ENCODE measurements at regions not wholly inside any gene's neighbourhood (a gene's known extent, or its start where the extent isn't known, plus 50 kb on each side); places are given as distances from the start of the nearest gene placed in this dataset.

DNA sequence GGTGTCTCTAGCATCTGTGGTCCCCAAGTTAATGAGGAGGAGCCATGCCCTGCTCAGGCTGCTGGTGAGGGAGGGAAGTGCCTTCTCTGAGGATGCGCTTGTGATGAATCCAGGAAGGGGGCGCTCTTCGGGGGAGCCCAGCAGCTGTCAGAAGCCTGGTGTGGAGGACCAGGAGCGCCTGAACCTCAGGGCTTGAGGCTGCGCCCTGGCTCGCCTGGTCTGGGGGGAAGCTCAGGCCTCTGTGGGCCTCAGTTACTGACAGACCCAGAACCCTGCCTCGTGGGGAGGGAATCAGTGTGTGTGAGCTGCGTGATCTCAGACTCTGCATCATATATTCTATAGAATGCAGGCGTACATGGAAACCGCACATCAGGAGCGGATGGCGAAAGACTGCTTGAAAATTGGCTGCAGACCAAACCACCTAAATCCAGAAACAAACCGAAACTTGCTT is 126.1 kb downstream of the SEC14L1 start:
- DNase-seq (no peak), ATAC-seq (ENCODE audit: low read depth) (no peak)
- Mint-ChIP-seq H3K4me3 (no peak overlapping the region), H3K9me3 (no peaks in the 10 kb centered on the region), H3K36me3 (no peaks in the 10 kb centered on the region), H3K27me3 (peaks cover 10% of the 10 kb centered on the region), H3K27ac (no peak overlapping the region), H3K4me1 (no peaks in the 10 kb centered on the region)
- POLR2A ChIA-PET: no interaction called here

DNA sequence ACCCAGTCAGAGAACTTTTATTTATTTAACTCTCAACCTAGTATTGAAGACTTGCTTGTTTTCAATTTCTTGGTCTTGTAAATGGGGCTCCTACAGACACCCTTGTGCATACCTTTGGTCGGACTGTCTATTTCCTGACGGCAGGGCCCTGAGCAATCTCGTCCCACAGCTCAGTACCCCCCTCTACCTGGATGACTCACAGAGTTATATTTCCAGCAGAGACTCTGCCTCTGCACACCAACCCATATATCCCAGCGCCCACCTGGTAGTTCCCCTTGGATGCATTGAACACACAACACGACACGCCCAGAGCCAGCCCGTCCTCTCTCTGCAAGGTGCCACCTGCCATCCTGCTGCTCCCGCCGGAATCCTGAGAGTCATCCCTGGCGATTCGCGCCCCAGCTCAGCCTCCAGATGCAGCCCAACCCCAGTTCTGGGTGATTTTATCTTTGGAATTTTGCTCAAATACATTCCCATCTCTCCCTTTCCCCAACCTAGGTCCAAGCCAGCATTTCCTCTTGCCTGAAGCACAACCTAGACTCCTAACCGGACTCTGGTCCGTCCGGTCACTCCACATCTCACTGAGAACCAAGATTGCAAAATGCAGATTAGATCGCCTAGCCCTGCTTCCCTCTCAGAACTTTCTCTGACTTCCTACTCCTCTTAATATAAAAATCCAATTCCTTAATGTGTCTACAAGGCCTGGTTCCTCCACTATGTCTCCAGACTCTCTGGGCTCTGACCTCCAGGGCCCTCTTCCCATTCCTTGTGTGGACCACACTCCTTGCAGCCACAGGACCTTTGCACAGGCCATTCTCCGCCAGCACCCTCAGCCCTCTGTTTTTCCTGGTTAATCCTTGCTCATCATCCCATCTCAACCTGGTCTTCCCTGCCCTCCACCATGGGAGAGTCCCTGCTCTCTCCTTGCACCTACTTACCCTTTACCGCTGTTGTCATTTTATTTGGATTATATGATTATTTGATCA is 129.2 kb downstream of the SEC14L1 start:
- POLR2A ChIA-PET: no interaction called here
- DNase-seq (no peak), ATAC-seq (ENCODE audit: low read depth) (no peak)
- Mint-ChIP-seq H3K4me3 (no peak overlapping the region), H3K4me1 (no peaks in the 10 kb centered on the region), H3K36me3 (no peaks in the 10 kb centered on the region), H3K9me3 (peaks cover 1% of the 10 kb centered on the region), H3K27me3 (peaks cover 19% of the 10 kb centered on the region), H3K27ac (no peak overlapping the region)

DNA sequence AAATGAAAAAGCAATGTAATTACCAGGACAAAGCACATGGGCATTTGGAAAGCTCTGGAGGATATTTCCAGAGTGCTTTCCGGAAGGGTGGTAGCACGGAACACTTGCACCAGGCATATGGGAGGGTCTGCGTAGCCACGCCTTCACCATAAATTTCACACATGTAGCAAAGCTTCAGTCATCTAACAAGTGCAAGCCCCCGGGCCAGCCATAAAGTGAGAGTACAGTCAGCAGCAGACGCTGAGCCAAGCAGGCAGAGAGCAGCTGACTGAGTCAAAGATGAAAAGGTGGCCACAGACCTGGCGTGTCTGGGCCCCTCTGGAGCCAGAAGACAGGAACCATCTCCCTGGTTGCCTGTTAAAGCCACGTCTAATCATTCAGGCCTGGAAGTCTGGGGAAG is 130.6 kb downstream of the SEC14L1 start:
- H3K4me3 Mint-ChIP-seq: no peak overlapping the region
- H3K36me3 Mint-ChIP-seq: no peaks in the 10 kb centered on the region
- H3K27ac Mint-ChIP-seq: no peak overlapping the region
- H3K27me3 Mint-ChIP-seq: peaks cover 23% of the 10 kb centered on the region
- ATAC-seq (ENCODE audit: low read depth) (no peak), DNase-seq (no peak)
- POLR2A ChIA-PET: no interaction called here
- no peaks in the 10 kb centered on the region for H3K4me1 Mint-ChIP-seq
- H3K9me3 Mint-ChIP-seq: peaks cover 1% of the 10 kb centered on the region

DNA sequence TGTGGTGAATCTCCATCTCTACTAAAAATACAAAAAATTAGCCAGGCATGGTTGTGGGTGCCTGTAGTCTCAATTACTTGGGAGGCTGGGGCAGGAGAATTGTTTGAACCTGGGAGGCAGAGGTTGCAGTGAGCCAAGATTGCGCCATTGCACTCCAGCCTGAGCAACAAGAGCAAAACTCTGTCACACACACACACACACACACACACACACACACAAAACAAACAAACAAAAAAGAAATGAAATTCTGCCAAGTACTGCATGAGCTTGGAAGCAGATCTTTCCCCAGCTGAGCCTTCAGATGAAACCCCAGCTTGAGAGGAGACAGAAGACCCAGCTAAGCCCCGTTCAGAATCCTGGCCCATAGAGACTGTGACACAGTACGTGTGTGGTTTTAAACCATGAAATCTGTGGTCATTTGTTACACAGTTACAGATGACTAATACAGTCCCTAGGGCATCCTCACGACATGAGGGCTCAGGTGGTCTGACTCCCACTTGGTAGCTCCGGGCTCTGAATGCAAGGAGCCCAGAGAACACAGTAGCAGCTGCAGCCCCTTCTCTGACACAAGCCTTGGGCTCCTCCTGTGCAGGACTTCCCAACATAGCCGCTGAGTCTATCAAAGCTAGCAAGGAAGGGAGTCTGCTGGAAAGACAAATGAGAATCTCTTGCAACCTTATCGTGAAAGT is 132.8 kb downstream of the SEC14L1 start:
- Mint-ChIP-seq H3K36me3 (no peaks in the 10 kb centered on the region), H3K4me3 (no peak overlapping the region), H3K27me3 (peaks cover 23% of the 10 kb centered on the region), H3K27ac (no peak overlapping the region), H3K4me1 (no peaks in the 10 kb centered on the region), H3K9me3 (peaks cover 1% of the 10 kb centered on the region)
- POLR2A ChIA-PET: no interaction called here
- DNase-seq (no peak), ATAC-seq (ENCODE audit: low read depth) (no peak)

DNA sequence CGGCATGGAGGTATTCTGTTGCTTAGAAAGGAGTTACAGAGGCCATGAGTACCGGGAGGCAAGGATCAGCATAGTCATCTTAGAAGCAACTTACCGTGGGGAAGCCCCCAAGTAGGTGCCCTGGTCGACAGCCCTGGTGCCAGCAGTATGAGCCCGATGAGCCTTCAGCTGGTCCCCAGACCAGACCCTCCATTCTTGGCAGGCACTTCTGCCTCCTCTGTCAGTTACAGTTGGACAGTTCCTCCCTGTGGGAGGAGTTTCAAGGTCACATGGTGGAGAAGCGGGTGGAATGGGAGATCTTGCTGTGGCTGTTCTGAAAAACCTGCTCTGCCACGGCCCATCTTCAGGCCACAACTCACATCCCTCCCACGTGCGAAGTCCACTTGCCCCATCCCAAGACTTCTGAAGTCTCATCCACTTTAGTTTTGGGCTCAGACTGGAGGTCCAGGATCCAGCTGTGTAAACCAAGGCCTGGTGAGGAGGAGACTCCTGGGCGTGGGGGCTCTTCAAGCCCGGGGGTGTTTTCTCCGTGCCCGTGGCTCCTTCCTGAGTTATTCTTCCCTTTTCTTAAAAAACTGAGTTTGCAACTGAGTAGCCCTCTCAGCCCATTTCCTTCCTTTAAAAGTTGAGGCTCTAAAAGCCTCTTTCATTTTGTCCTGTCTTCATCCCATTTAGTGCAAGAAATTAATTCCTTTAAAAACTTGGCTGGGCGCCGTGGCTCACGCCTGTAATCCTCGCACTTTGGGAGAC is 133.5 kb downstream of the SEC14L1 start:
- H3K4me3 Mint-ChIP-seq: no peak overlapping the region
- H3K9me3 Mint-ChIP-seq: peaks cover 1% of the 10 kb centered on the region
- no peaks in the 10 kb centered on the region for H3K36me3 Mint-ChIP-seq
- H3K27ac Mint-ChIP-seq: no peak overlapping the region
- H3K27me3 Mint-ChIP-seq: peaks cover 23% of the 10 kb centered on the region
- H3K4me1 Mint-ChIP-seq: no peaks in the 10 kb centered on the region
- POLR2A ChIA-PET: no interaction called here
- ATAC-seq (ENCODE audit: low read depth) (no peak), DNase-seq (no peak)

DNA sequence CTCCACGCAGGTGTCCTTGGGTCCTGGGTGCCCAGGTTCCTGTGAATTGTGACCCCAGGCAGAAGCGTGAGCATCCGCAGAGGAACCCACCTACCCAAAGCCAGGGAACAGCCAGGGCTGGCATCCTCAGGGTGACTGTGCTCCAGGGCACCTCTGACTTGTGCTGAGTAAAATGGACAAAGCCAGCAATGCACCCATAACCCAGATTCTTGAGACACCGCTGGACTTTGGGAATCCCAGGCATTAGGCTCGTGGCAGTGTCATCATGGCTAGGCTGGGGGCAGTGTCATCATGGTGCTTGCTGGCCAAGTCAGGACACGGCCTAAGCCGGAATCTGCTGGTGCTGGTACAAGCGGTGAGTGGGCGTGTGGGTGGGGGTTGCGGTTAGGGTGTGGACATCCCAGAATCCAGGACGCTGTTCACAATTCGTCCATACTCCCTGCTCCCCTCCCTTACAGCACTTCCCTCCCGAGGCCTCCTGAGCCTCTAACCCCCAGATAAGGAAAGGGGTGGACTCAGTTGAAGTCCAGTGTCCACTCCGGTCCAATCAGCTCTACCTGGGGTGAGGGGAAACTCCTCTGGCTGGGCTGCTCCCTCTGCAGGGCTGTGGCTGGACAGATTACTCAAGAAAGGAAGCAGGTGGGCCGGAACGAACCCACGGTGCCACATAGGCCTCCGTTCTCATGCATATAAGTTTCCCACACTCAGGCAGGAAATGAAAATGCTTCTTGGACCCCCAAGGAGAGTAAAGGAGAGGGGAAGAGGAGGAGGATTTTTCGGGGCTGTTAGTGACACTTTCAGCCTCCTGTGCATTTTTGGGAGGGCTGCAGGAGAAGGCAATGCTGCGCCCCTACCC is 138.9 kb downstream of the SEC14L1 start:
- POLR2A ChIA-PET: no interaction called here
- Mint-ChIP-seq H3K4me3 (peak overlapping the region; percentile 6), H3K27ac (no peak overlapping the region)

DNA sequence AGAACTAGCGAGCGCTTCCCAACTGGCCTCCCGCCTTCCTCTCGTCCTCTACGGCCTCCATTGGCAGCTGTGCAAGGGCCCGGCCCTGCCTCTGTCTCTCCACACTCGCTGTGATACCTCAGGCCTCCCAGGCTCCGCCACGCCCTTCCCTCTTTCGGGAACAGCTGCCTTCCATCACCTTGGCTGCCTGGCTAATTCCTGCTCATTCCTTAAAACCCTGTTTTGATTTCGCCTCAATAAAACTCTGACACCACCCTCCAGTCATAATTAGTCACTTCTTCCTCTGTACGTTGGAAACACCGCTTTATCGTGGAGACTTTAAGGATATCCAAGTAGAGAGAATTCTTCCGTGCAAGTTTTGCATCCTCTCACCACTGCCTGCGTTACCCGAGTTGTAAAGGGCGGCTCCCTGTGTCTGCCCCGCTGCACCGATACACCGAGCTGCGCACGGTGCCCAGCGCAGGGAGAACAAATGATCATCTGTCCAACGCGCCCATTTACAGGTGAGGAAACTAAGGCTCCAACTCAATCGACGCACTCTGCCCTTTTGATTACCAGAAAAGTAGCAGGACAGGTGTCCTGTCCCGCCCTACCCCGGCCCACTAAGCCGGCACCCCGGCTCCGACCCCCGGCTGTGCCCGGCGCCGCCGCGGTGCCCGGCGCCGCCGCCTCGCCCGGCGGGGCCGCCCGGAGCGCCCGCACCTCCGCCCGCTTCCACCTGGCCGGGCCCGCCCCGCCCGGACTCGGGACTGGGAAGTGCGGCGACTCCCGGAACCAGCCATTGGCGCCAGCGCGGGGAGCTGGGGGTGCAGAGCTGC is 139.7 kb downstream of the SEC14L1 start:
- POLR2A ChIA-PET: no interaction called here
- no peak for DNase-seq
- H3K36me3 Mint-ChIP-seq: no peaks in the 10 kb centered on the region
- H3K27me3 Mint-ChIP-seq: peaks cover 43% of the 10 kb centered on the region
- peak overlapping the region; percentile 70 for H3K4me3 Mint-ChIP-seq
- peaks cover 9% of the 10 kb centered on the region for H3K4me1 Mint-ChIP-seq
- H3K27ac Mint-ChIP-seq: peak overlapping the region; percentile 39
- ATAC-seq (ENCODE audit: low read depth): peak; percentile 13
- H3K9me3 Mint-ChIP-seq: no peaks in the 10 kb centered on the region

More for the DNA sequence above, 138.9 kb downstream of the SEC14L1 start:
- ATAC-seq (ENCODE audit: low read depth) (no peak), DNase-seq (no peak)
- Mint-ChIP-seq H3K4me1 (peaks cover 9% of the 10 kb centered on the region), H3K9me3 (no peaks in the 10 kb centered on the region), H3K36me3 (no peaks in the 10 kb centered on the region), H3K27me3 (peaks cover 45% of the 10 kb centered on the region)

DNA sequence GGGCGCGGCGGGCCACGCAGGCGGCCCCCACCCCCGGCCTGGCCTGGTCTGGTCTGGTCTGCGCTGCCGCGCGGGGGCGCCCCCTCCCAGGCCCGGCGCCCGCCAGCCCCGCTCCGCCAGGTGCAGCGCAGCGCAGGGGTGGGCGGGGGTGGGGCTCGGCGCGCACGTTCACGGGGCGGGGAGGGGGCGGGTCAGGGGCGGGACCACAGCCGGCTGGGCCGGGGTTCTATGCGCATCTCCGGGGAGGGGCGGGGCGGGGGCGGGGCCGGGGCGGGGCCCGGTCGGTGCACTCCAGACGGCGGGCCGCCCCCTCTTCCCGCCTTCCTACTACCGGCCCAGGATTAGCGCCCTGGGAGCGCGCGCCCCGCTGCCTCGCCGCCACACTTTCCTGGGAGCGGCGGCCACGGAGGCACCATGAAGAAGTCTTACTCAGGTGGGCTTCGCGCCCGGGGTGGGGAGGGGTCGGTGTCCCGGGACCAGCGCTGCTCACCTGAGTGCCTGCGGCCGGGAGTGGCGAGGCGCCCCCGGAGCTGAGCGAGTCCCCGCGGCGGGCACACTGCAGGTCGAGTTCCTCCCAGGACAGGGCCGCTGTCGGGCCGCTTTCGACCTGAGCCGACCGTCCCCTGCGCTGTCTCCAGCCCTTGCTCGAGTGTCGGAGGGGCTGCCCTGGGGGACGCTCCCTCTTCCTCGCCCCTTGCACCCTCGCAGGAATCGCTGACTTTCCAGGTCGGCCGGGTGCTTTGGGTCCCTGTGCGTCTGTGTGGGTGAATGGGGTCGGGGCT is 140.5 kb downstream of the SEC14L1 start:
- DNase-seq (peak; percentile 84), ATAC-seq (ENCODE audit: low read depth) (peak; percentile 90)
- H3K27me3 Mint-ChIP-seq: peaks cover 41% of the 10 kb centered on the region
- no peak overlapping the region for H3K27ac Mint-ChIP-seq
- H3K36me3 Mint-ChIP-seq: no peaks in the 10 kb centered on the region
- POLR2A ChIA-PET: no interaction called here
- H3K4me1 Mint-ChIP-seq: peaks cover 9% of the 10 kb centered on the region
- peak overlapping the region; percentile 77 for H3K4me3 Mint-ChIP-seq
- no peaks in the 10 kb centered on the region for H3K9me3 Mint-ChIP-seq

DNA sequence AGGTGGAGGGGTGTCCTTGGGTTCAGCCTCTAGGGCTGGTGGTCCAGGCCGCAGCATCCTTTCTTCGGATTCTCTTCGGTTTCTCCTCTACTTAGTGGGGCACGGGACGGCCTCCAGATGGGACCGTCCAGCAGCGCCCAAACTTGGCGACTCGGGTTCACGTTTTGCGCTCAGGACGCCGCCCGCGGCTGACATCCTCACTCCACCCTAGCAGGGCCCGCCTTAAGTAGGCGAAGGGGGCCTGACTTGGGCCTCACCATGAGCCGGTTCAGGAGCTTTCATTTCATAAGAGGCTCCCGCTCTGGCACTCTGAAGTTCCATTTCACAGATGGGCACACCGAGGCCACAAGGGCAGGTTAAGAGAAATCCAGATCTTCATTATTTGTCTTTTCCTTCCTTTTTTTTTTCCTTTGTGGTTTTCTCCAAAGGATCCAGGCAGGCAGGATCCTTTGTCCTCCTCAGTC is 141.2 kb downstream of the SEC14L1 start:
- POLR2A ChIA-PET: no interaction called here
- H3K4me3 Mint-ChIP-seq: peak overlapping the region; percentile 77
- H3K27me3 Mint-ChIP-seq: peaks cover 39% of the 10 kb centered on the region
- DNase-seq: no peak
- peaks cover 9% of the 10 kb centered on the region for H3K4me1 Mint-ChIP-seq
- H3K36me3 Mint-ChIP-seq: no peaks in the 10 kb centered on the region
- ATAC-seq (ENCODE audit: low read depth): no peak
- no peak overlapping the region for H3K27ac Mint-ChIP-seq
- no peaks in the 10 kb centered on the region for H3K9me3 Mint-ChIP-seq

DNA sequence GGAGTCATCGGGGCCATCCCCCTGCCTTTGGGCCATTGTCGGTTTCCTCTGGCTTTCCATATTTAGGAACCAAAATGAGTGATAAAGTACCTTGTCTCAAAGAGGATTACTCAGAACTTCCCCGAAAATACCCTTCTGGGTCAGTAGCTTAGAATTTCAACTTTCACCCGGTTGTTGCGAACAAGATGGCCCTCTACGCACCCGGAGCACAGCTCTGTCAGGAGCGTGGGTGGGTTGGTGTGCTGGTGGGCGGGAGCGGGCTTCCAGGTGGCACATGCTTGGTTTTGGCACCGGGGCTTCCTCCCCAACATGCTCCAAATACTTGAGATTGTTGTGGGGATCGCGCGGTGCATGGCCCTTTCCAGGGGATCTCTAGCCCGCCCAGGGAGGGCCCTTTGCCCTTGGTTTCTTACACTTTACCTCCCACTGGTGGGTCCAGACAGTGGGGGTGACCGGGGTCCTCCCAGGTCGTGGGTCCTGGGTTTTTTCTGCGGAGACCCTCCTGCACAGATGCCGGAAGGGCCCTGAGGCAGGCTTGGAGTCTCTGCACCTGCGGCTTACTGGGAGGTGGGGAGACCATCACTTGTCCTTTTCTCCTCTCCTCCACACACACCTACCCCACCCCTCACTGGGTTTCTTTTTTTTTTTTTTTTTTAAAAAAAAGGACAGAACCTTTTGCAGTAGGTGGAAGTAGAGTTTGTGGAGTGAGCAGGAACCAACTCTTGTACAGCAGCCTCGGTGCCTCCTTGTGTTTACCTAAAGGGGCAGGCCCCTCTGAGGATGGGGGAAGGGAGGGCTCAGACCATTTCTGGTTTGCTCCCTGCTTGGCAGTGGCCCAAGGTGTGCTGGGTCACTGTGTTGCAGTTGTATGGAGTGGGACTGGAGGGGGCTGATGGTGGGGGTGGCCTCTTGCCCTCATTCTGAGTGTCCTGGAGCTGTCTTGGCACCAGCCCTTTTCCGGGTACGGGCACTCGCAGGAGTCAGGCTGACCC is 142.1 kb downstream of the SEC14L1 start:
- H3K9me3 Mint-ChIP-seq: no peaks in the 10 kb centered on the region
- POLR2A ChIA-PET: no interaction called here
- peaks cover 9% of the 10 kb centered on the region for H3K4me1 Mint-ChIP-seq
- no peak for DNase-seq
- H3K36me3 Mint-ChIP-seq: no peaks in the 10 kb centered on the region
- H3K4me3 Mint-ChIP-seq: peak overlapping the region; percentile 77
- peaks cover 37% of the 10 kb centered on the region for H3K27me3 Mint-ChIP-seq
- no peak for ATAC-seq (ENCODE audit: low read depth)
- no peak overlapping the region for H3K27ac Mint-ChIP-seq

Measured in activated naive CD8-positive, alpha-beta T cell treated with anti-CD3 and anti-CD28 coated beads, Interleukin-2, amount 10 ng/mL, durations not matched to agents 7 days and 5 days (primary cell).